Panc1 (cell line): ENCODE measurements at regions not wholly inside any gene's neighbourhood (a gene's known extent, or its start where the extent isn't known, plus 50 kb on each side); places are given as distances from the start of the nearest gene placed in this dataset.

Experiments used
- ATAC-seq: fragments of 200-7000 bp; cut with Tn5 transposase; 2 replicates; pipeline ENCODE4 v1.9.1; 2020; ENCODE audit warnings: mild to moderate bottlenecking, moderate library complexity
- BruUV-seq: library from RNA; stranded (reverse); fragments of 400-500 nt; replicated peaks from 2 replicates; lab custom pipeline; 2021; lab: Mats Ljungman, UMichigan
- CTCF ChIA-PET: fragments of 300-600 bp; sonication (Branson Sonifier 250); formaldehyde crosslinking; loops from one replicate; lab custom pipeline; 2022; ENCODE audit warnings: antibody characterized with exemption; lab: Charles Lee
- POLR2A ChIA-PET: fragments of 300-600 bp; sonication (Branson Sonifier 250); formaldehyde crosslinking; loops from one replicate; lab custom pipeline; 2022; ENCODE audit warnings: antibody characterized with exemption; lab: Charles Lee
- DNase-seq: peaks from one replicate; pipeline ENCODE4 v3.0.0-alpha.2; 2010; ENCODE audit warnings: low read depth, low spot score
- H3K27ac ChIP-seq: 2 replicates; pipeline ENCODE4 v1.5.1; 2011; ENCODE audit warnings: mild to moderate bottlenecking, low read length, inconsistent platforms
- H3K27me3 ChIP-seq: fragments of 200-500 bp; sonication (Bioruptor generic); 2 replicates; pipeline ENCODE4 v1.6.0; 2014; ENCODE audit warnings: low read length, inconsistent platforms; ENCODE audit not compliant: control insufficient read depth, insufficient read depth
- H3K36me3 ChIP-seq: fragments of 200-500 bp; sonication (Bioruptor generic); 2 replicates; pipeline ENCODE4 v1.5.1; 2014; ENCODE audit warnings: inconsistent platforms, mild to moderate bottlenecking, low read length, moderate library complexity; ENCODE audit not compliant: control insufficient read depth, insufficient read depth
- H3K4me1 ChIP-seq: 2 replicates; pipeline ENCODE4 v1.5.1; 2011; ENCODE audit warnings: inconsistent platforms, mild to moderate bottlenecking, low read length, moderate library complexity; ENCODE audit not compliant: control insufficient read depth, insufficient read depth
- H3K4me3 ChIP-seq, 2 experiments: 2 replicates each; pipeline ENCODE4 v1.5.1; 2011 to 2012; ENCODE audit warnings: low read depth in 2 of 2, low read length in 2 of 2, mild to moderate bottlenecking in 2 of 2, inconsistent platforms in 1 of 2, moderate library complexity in 1 of 2
- H3K9me3 ChIP-seq: fragments of 200-500 bp; sonication (Bioruptor generic); 2 replicates; pipeline ENCODE4 v1.5.1; 2014; ENCODE audit warnings: low read depth, mild to moderate bottlenecking, inconsistent platforms, low read length, moderate library complexity; ENCODE audit not compliant: control insufficient read depth, insufficient read depth
- CTCF ChIP-seq: fragments of 450-650 bp; IDR thresholded peaks from 2 replicates; pipeline ENCODE4 v1.5.1; 2017; ENCODE audit warnings: mild to moderate bottlenecking
- POLR2AphosphoS5 ChIP-seq: IDR thresholded peaks from 2 replicates; pipeline ENCODE4 v1.6.1; 2012; ENCODE audit warnings: mild to moderate bottlenecking, low read depth, low read length, moderate library complexity
- REST ChIP-seq, 2 experiments: IDR thresholded peaks; 2 replicates each; pipeline ENCODE4 v1.6.1; 2011 to 2012; ENCODE audit warnings: low read depth in 2 of 2, control low read depth in 1 of 2, low read length in 1 of 2, mild to moderate bottlenecking in 1 of 2, moderate library complexity in 1 of 2; ENCODE audit not compliant: insufficient read depth in 1 of 2
- SIN3A ChIP-seq: IDR thresholded peaks from 2 replicates; pipeline ENCODE4 v1.6.1; 2012; ENCODE audit warnings: low read depth, mild to moderate bottlenecking, low read length, moderate library complexity, borderline replicate concordance; ENCODE audit not compliant: insufficient read depth
- TCF7L2 ChIP-seq: IDR thresholded peaks from 2 replicates; pipeline ENCODE4 v1.6.1; 2011; ENCODE audit warnings: mild to moderate bottlenecking, low read depth, low read length, inconsistent platforms
- in situ Hi-C: cut with HindIII; loops from 2 replicates; pipeline ENCODE4 v1.10.0; 2016; ENCODE audit warnings: low sequenced_read_pairs, low pct_unique_long_range_greater_than_20kb
- intact Hi-C: fragments of 100-400 bp; cut with micrococcal nuclease; formaldehyde crosslinking; loops from one replicate; pipeline ENCODE4 v1.10.0; 2022; ENCODE audit not compliant: unreplicated experiment

- no peak for DNase-seq
- ChIA-PET CTCF (no interaction called here), POLR2A (no interaction called here)
- Histone ChIP-seq H3K4me1 (no peaks in the 10 kb centered on the region), H3K27ac (no peak overlapping the region), H3K9me3 (no peaks in the 10 kb centered on the region), H3K27me3 (no peaks in the 10 kb centered on the region), H3K36me3 (no peaks in the 10 kb centered on the region), H3K4me3 (no peak overlapping the region)
- no TSS peak for BruUV-seq
- TF ChIP-seq CTCF, result no peak
- no peak for TF ChIP-seq REST (IDR thresholded peaks at IDR 0.05; ENCODE audit: insufficient read depth in 1 of 2, low read depth in 2 of 2, low read length in 1 of 2)
- TF ChIP-seq SIN3A, result no peak
- TF ChIP-seq TCF7L2, result no peak
- no peak for TF ChIP-seq POLR2AphosphoS5
- no peak for ATAC-seq
- intact Hi-C loops, result no loop called here
- in situ Hi-C loops, result no loop called here
These were observed 55.8 kb upstream of the ARHGAP5 start for GRCh38 chr14:32021341-32021740.

GRCh38 chr14:32022525-32022924, 54.6 kb upstream of the ARHGAP5 start:
- no TSS peak for BruUV-seq
- Histone ChIP-seq H3K27ac (no peak overlapping the region), H3K4me1 (no peaks in the 10 kb centered on the region), H3K9me3 (no peaks in the 10 kb centered on the region), H3K27me3 (no peaks in the 10 kb centered on the region), H3K36me3 (no peaks in the 10 kb centered on the region), H3K4me3 (no peak overlapping the region)
- in situ Hi-C loops, result no loop called here
- TF ChIP-seq REST (IDR thresholded peaks at IDR 0.05; ENCODE audit: insufficient read depth in 1 of 2, low read depth in 2 of 2, low read length in 1 of 2), result no peak
- no peak for TF ChIP-seq SIN3A
- no peak for TF ChIP-seq CTCF
- TF ChIP-seq POLR2AphosphoS5, result no peak
- TF ChIP-seq TCF7L2, result no peak
- DNase-seq (no peak), ATAC-seq (no peak)
- ChIA-PET CTCF (no interaction called here), POLR2A (no interaction called here)
- intact Hi-C loops, result no loop called here
